ENCODE measurements at regions not wholly inside any gene's neighbourhood (a gene's known extent, or its start where the extent isn't known, plus 50 kb on each side); places are given as distances from the start of the nearest gene placed in this dataset.
"Not testable (repeated sequence)": the region's sequence is repeated elsewhere in the genome, so short reads cannot be mapped to it uniquely, and the experiment has no call there.

GRCh38 chr5:67855523-67855922 is 360.0 kb upstream of the PIK3R1 start:
- Histone ChIP-seq H3K4me3 (ENCODE audit: low read depth in 1 of 2, low read length in 2 of 2) (no peak overlapping the region), H3K9ac (ENCODE audit: low read length) (no peak overlapping the region), H3K9me3 (ENCODE audit: low read length) (no peaks in the 10 kb centered on the region), H3K36me3 (ENCODE audit: insufficient read depth, low read length) (no peaks in the 10 kb centered on the region), H3K27me3 (ENCODE audit: control insufficient read depth in 1 of 2, insufficient read depth in 2 of 2, low read length in 2 of 2) (no peaks in the 10 kb centered on the region), H3K4me1 (ENCODE audit: insufficient read depth, low read length) (no peaks in the 10 kb centered on the region), H3K27ac (ENCODE audit: low read depth, low read length) (no peak overlapping the region)

- H3K4me1 ChIP-seq (ENCODE audit: insufficient read depth, low read length); H3K9me3 ChIP-seq (ENCODE audit: low read length); H3K9ac ChIP-seq (ENCODE audit: low read length); H3K27me3 ChIP-seq (ENCODE audit: control insufficient read depth in 1 of 2, insufficient read depth in 2 of 2, low read length in 2 of 2); H3K4me3 ChIP-seq (ENCODE audit: low read depth in 1 of 2, low read length in 2 of 2); H3K36me3 ChIP-seq (ENCODE audit: insufficient read depth, low read length); H3K27ac ChIP-seq (ENCODE audit: low read depth, low read length): not testable (repeated sequence)
These were observed 364.6 kb upstream of the PIK3R1 start for GRCh38 chr5:67850906-67851305.

GRCh38 chr5:67844924-67845323 is 370.6 kb upstream of the PIK3R1 start:
- H3K9me3 ChIP-seq (ENCODE audit: low read length) = no peaks in the 10 kb centered on the region
- no peak overlapping the region for H3K9ac ChIP-seq (ENCODE audit: low read length)
- H3K27me3 ChIP-seq (ENCODE audit: control insufficient read depth in 1 of 2, insufficient read depth in 2 of 2, low read length in 2 of 2) = no peaks in the 10 kb centered on the region
- no peaks in the 10 kb centered on the region for H3K4me1 ChIP-seq (ENCODE audit: insufficient read depth, low read length)
- H3K4me3 ChIP-seq (ENCODE audit: low read depth in 1 of 2, low read length in 2 of 2) = no peak overlapping the region
- H3K27ac ChIP-seq (ENCODE audit: low read depth, low read length) = no peak overlapping the region
- no peaks in the 10 kb centered on the region for H3K36me3 ChIP-seq (ENCODE audit: insufficient read depth, low read length)

- Histone ChIP-seq H3K4me3 (ENCODE audit: low read depth in 1 of 2, low read length in 2 of 2) (no peak overlapping the region), H3K27ac (ENCODE audit: low read depth, low read length) (no peak overlapping the region), H3K36me3 (ENCODE audit: insufficient read depth, low read length) (no peaks in the 10 kb centered on the region), H3K9ac (ENCODE audit: low read length) (no peak overlapping the region), H3K4me1 (ENCODE audit: insufficient read depth, low read length) (no peaks in the 10 kb centered on the region), H3K9me3 (ENCODE audit: low read length) (no peaks in the 10 kb centered on the region), H3K27me3 (ENCODE audit: control insufficient read depth in 1 of 2, insufficient read depth in 2 of 2, low read length in 2 of 2) (no peaks in the 10 kb centered on the region)
These were observed 372.8 kb upstream of the PIK3R1 start for GRCh38 chr5:67842806-67843205.

GRCh38 chr5:67837225-67837624 is 378.3 kb upstream of the PIK3R1 start:
- H3K27me3 ChIP-seq (ENCODE audit: control insufficient read depth in 1 of 2, insufficient read depth in 2 of 2, low read length in 2 of 2) = not testable (repeated sequence)

GRCh38 chr5:67836496-67836895 is 379.1 kb upstream of the PIK3R1 start:
- not testable (repeated sequence) for H3K27ac ChIP-seq (ENCODE audit: low read depth, low read length); H3K36me3 ChIP-seq (ENCODE audit: insufficient read depth, low read length); H3K9me3 ChIP-seq (ENCODE audit: low read length); H3K4me3 ChIP-seq (ENCODE audit: low read depth in 1 of 2, low read length in 2 of 2); H3K27me3 ChIP-seq (ENCODE audit: control insufficient read depth in 1 of 2, insufficient read depth in 2 of 2, low read length in 2 of 2); H3K9ac ChIP-seq (ENCODE audit: low read length); H3K4me1 ChIP-seq (ENCODE audit: insufficient read depth, low read length)

More at GRCh38 chr5:67837225-67837624, 378.3 kb upstream of the PIK3R1 start:
- H3K36me3 ChIP-seq (ENCODE audit: insufficient read depth, low read length); H3K9ac ChIP-seq (ENCODE audit: low read length); H3K27ac ChIP-seq (ENCODE audit: low read depth, low read length); H3K4me3 ChIP-seq (ENCODE audit: low read depth in 1 of 2, low read length in 2 of 2); H3K9me3 ChIP-seq (ENCODE audit: low read length); H3K4me1 ChIP-seq (ENCODE audit: insufficient read depth, low read length): not testable (repeated sequence)

- H3K36me3 ChIP-seq (ENCODE audit: insufficient read depth, low read length) = no peaks in the 10 kb centered on the region
- no peaks in the 10 kb centered on the region for H3K4me1 ChIP-seq (ENCODE audit: insufficient read depth, low read length)
- no peaks in the 10 kb centered on the region for H3K9me3 ChIP-seq (ENCODE audit: low read length)
- H3K4me3 ChIP-seq (ENCODE audit: low read depth in 1 of 2, low read length in 2 of 2) = no peak overlapping the region
- no peaks in the 10 kb centered on the region for H3K27me3 ChIP-seq (ENCODE audit: control insufficient read depth in 1 of 2, insufficient read depth in 2 of 2, low read length in 2 of 2)
- H3K9ac ChIP-seq (ENCODE audit: low read length) = no peak overlapping the region
- no peak overlapping the region for H3K27ac ChIP-seq (ENCODE audit: low read depth, low read length)
These were observed 384.5 kb upstream of the PIK3R1 start for GRCh38 chr5:67831048-67831447.

- Histone ChIP-seq H3K9ac (ENCODE audit: low read length) (no peak overlapping the region), H3K9me3 (ENCODE audit: low read length) (no peaks in the 10 kb centered on the region), H3K4me3 (ENCODE audit: low read depth in 1 of 2, low read length in 2 of 2) (no peak overlapping the region), H3K27me3 (ENCODE audit: control insufficient read depth in 1 of 2, insufficient read depth in 2 of 2, low read length in 2 of 2) (no peaks in the 10 kb centered on the region), H3K4me1 (ENCODE audit: insufficient read depth, low read length) (no peaks in the 10 kb centered on the region), H3K27ac (ENCODE audit: low read depth, low read length) (no peak overlapping the region), H3K36me3 (ENCODE audit: insufficient read depth, low read length) (no peaks in the 10 kb centered on the region)
These were observed 388.0 kb upstream of the PIK3R1 start for GRCh38 chr5:67827541-67827940.

GRCh38 chr5:67824852-67825251 is 390.7 kb upstream of the PIK3R1 start:
- H3K4me1 ChIP-seq (ENCODE audit: insufficient read depth, low read length) = no peaks in the 10 kb centered on the region
- H3K9ac ChIP-seq (ENCODE audit: low read length) = no peak overlapping the region
- H3K9me3 ChIP-seq (ENCODE audit: low read length) = no peaks in the 10 kb centered on the region
- no peaks in the 10 kb centered on the region for H3K27me3 ChIP-seq (ENCODE audit: control insufficient read depth in 1 of 2, insufficient read depth in 2 of 2, low read length in 2 of 2)
- H3K36me3 ChIP-seq (ENCODE audit: insufficient read depth, low read length) = no peaks in the 10 kb centered on the region
- no peak overlapping the region for H3K4me3 ChIP-seq (ENCODE audit: low read depth in 1 of 2, low read length in 2 of 2)
- H3K27ac ChIP-seq (ENCODE audit: low read depth, low read length) = no peak overlapping the region

GRCh38 chr5:67817652-67818051 is 397.9 kb upstream of the PIK3R1 start:
- Histone ChIP-seq H3K27me3 (ENCODE audit: control insufficient read depth in 1 of 2, insufficient read depth in 2 of 2, low read length in 2 of 2) (no peaks in the 10 kb centered on the region), H3K9me3 (ENCODE audit: low read length) (no peaks in the 10 kb centered on the region), H3K4me1 (ENCODE audit: insufficient read depth, low read length) (peaks cover 31% of the 10 kb centered on the region), H3K4me3 (ENCODE audit: low read depth in 1 of 2, low read length in 2 of 2) (no peak overlapping the region), H3K9ac (ENCODE audit: low read length) (no peak overlapping the region), H3K27ac (ENCODE audit: low read depth, low read length) (no peak overlapping the region), H3K36me3 (ENCODE audit: insufficient read depth, low read length) (no peaks in the 10 kb centered on the region)

- Histone ChIP-seq H3K27me3 (ENCODE audit: control insufficient read depth in 1 of 2, insufficient read depth in 2 of 2, low read length in 2 of 2) (no peaks in the 10 kb centered on the region), H3K4me3 (ENCODE audit: low read depth in 1 of 2, low read length in 2 of 2) (no peak overlapping the region), H3K4me1 (ENCODE audit: insufficient read depth, low read length) (peaks cover 31% of the 10 kb centered on the region), H3K9me3 (ENCODE audit: low read length) (no peaks in the 10 kb centered on the region), H3K27ac (ENCODE audit: low read depth, low read length) (no peak overlapping the region), H3K36me3 (ENCODE audit: insufficient read depth, low read length) (no peaks in the 10 kb centered on the region), H3K9ac (ENCODE audit: low read length) (no peak overlapping the region)
These were observed 399.1 kb upstream of the PIK3R1 start for GRCh38 chr5:67816456-67816855.

- no peak overlapping the region for H3K27ac ChIP-seq (ENCODE audit: low read depth, low read length)
- no peak overlapping the region for H3K4me3 ChIP-seq (ENCODE audit: low read depth in 1 of 2, low read length in 2 of 2)
- peaks cover 31% of the 10 kb centered on the region for H3K4me1 ChIP-seq (ENCODE audit: insufficient read depth, low read length)
- no peak overlapping the region for H3K9ac ChIP-seq (ENCODE audit: low read length)
- H3K36me3 ChIP-seq (ENCODE audit: insufficient read depth, low read length) = no peaks in the 10 kb centered on the region
- no peaks in the 10 kb centered on the region for H3K27me3 ChIP-seq (ENCODE audit: control insufficient read depth in 1 of 2, insufficient read depth in 2 of 2, low read length in 2 of 2)
- no peaks in the 10 kb centered on the region for H3K9me3 ChIP-seq (ENCODE audit: low read length)
These were observed 399.8 kb upstream of the PIK3R1 start for GRCh38 chr5:67815455-67816391.

All from muscle layer of colon (tissue), 2 donors.